G401 (cell line): ENCODE measurements at regions not wholly inside any gene's neighbourhood (a gene's known extent, or its start where the extent isn't known, plus 50 kb on each side); places are given as distances from the start of the nearest gene placed in this dataset.
"Not testable (repeated sequence)": the region's sequence is repeated elsewhere in the genome, so short reads cannot be mapped to it uniquely, and the experiment has no call there.

Experiments
- DNase-seq: peaks from one replicate; pipeline ENCODE4 v3.0.0-alpha.2; 2015; ENCODE audit warnings: low spot score
- in situ Hi-C: cut with HindIII; loops from 2 replicates; pipeline ENCODE4 v1.10.0; 2016; ENCODE audit warnings: low sequenced_read_pairs, mixed read lengths

DNA sequence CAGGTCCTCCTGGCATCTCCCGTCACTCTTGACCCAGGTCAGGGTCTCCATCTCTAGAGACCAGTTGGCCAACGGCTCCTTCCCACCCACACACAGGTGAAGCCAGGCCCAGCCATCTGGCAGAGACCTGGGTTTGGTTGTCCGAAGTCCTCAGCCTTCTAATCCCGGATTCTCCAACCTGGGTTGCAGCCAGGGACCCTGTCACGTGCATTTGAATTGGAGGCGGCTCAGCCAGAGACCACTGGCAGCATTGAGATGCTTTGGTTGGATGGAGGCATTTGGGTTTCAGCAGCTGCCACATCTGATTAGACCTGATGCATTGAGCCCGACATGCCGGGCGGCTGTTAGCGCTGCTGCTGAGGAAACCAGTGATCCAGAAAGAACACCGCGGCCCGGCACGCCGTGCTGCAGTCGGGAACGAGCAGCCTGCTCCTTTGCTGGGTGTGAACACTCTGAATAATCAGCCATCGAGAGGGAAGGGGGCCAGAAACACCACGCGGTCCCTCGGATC is 163.2 kb downstream of the BRD1 start:
- in situ Hi-C loops: no loop called here
- DNase-seq: peak; percentile 57

DNA sequence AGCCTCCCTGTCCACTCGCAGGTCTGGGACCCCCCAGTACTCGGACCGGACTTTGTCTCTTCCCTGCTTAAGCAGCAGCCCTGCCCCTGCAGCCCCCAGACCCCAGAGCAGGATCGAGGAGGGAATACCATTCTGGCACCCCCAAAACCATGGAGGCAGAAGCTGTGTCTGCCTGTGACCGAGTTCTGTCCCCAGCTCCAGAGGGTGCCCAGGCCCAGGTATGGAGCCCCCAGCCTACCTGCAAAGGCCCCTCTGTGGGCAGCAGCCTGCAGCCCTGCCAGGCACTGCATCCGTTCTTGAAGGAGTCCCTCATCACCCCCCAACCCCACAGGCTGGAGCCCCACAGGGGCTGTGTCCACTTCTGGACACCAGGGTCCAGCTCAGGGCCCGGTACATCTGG is 163.8 kb downstream of the BRD1 start:
- no peak for DNase-seq
- in situ Hi-C loops: no loop called here

DNA sequence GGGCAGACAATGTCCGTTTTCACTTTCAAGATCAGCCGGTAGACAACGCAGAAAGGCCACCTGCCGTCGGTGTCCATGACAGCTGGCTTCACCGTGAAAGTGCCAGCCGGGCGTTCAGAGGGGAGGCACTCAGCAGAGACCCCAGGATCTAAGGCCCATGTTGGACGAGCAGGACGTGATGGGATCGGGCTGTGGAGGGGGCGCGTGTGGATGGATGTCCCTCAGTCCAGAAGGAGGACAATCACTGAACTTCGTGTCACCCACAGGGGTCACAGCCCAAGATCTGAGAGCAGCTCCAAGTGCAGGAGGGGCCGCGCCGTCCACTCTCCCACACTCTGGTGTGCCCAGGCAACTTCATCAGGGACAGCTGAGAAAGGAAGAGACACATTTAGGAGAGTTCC is 164.4 kb downstream of the BRD1 start:
- in situ Hi-C loops: no loop called here
- no peak for DNase-seq

DNA sequence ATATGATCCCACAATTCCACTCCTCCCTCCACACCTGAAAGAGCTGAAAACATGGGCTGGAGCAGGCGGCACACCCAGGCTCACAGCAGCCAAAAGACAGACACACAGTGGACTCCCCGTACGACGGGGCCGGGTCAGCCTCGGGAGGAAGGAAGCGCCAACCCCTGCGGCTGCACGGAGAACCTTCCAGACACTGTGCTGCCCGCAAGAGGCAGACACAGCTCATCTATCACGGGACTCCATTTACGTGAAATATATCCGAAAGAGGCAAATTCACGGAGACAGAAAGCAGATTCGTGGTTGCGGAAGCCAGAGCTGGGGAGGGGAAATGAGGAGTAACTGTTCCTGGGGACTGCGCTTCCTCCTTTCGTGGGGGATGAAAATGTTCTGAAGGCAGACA is 165.0 kb downstream of the BRD1 start:
- no peak for DNase-seq
- in situ Hi-C loops: no loop called here

DNA sequence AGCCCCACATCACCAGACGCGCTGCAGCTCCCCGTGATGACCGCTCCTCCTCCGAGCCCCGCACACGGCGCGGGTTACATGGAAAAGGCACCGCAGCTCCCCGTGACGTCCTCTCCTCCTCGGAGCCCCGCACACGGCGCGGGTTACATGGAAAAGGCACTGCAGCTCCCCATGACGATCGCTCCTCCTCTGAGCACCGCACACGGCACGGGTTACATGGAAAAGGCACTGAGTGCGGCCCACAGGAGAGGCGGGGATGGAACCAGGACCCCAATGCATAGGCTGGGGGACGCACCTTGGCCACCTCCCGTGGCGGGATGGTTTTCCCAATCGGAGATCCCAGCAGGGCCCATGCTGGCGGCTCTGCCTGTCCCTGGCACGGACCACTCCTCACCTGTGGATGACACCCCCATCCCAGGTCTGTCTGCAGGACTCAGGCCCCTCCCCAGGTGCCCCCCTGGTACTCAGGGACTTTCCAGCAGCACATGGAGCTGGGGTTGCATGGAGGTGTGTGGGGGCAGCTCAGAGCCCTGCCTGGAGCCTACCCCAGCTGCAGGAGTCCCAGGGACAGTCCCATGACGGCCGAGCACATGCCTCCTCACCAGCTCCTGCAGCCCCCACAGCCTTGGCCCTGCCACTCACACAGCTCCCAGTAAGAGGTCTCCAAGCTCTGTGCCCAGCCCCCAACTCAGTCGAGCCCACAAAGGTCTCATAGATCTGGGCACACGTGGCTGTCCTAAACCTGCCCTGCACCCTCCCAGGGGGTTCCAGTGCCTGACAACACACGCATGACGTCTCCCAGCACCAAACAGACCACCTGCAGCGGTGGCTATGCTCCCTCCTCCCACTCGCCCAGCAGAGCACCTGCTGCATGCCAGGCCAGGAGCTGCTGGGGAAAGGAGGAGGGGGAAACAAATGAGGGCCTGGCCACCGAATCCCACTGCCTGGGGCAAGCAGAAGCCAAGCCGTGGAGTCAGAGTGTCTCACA is 166.6 kb downstream of the BRD1 start:
- DNase-seq: no peak
- in situ Hi-C loops: no loop called here

DNA sequence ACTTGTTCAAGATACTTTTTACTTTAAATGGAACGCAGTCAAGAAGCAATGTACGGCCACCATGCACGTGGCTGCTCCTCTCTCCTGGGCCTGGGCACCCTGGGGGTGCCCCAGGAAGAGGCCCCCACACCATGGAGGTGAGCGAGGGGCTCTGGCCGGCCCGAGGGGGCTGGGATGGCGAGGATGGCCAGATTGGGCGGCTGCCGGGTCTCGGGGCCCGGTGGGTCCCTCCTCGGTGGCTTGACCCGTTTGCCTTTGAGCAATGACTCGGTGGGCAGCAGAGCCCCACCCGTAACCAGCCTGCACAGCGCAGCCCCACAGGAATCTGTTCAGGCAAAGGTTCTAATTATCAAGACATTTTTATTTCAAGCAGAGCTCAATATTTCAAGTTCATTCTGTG is 167.4 kb downstream of the BRD1 start:
- in situ Hi-C loops: no loop called here
- no peak for DNase-seq

DNA sequence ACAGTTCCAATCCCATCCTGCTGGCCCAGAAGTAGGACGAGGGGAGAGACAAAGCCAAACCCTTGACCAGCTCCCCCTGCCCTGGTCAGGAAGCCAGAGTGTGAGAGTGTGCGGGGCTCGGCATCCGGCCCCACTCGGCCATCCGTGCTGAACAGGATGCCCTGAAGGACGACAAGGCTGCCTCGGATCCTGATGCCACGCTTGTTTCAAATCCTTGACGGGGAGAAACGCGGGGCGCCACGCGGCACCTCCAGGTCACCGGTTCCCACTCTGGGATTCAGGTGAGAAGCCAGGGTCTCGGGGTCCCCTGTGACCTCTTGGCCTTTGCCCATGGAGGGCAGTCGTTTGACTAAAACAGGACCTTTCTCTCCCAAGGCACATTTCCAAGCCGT is 167.8 kb downstream of the BRD1 start:
- DNase-seq: no peak
- in situ Hi-C loops: no loop called here

DNA sequence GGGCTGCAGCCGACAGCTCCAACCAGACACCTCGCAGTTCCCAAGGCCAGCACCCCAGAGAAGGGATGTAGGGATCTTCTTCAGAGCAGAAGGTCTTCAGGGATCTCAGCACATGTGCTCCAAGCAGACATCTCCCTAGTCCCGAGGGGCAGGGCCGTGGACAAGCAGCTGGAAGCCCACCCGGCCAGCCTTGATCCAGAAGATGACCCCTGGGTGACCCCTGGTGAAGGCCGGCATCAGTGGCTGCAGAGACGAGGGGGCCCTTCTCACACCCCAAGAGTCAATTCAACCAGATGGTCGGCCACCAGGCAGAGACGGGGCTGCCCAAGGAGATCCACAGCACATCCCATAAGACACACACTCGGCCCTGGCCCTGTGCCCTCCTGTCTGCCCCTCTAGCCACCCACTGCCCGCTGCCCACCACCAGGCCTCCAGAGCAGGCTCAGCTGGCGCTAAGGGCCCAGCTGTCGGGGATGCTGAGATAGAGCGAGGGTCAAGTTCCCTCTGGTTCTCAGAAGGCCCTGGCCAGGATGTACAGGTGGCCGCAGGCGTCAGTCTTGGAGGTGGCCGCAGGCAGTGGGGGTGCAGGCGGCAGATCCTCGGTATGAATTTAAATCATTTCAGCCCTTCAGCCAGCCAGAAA is 168.3 kb downstream of the BRD1 start:
- no peak for DNase-seq
- in situ Hi-C loops: no loop called here

DNA sequence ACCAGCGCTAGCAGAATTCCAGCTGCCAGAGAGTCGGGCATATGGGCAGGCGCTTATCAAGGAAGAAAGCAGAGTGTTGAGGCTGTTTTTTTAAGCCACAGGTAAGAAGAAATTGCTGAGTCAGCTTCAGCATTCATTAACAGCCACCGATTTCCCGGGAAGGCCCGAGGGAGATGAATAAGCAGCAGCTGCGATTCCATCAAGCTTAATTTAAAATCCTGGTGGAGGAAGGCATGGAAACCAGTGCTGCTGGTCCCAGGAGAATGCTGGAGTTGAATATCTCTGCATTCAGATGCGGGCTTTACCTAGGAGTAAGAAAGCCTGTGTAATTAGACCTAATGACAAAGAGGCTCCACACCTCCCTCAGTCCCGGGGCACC is 168.8 kb downstream of the BRD1 start:
- in situ Hi-C loops: no loop called here
- no peak for DNase-seq

DNA sequence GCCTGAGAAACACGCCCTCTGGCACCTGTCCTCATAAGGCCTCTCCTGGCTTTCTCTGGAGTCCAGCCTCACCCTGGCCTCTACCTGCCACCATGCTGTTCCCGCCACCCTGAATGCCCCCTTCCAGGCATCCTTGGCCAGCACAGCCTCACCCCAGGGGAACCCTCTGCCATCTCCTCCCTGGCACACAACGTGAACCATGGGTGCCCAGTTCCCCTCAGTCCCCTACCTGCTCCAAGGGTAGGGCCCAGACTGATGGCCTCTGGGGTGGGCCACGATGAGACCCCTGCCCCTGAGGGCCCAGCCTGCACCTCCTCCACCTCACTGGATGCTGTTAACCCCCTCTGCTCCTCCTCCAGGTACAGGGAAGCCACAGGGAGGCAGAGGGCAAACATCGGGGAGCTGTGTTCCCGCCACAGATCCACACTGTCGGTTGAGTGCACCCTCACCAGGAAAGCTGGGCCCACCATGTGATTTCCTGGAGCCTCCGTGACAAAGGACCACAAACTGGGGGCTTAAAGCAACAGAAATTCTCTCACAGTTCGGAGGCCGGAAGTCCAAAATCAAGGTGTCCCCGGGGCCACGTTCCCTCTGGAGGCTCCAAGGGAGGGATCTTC is 169.6 kb downstream of the BRD1 start:
- no peak for DNase-seq
- in situ Hi-C loops: no loop called here

DNA sequence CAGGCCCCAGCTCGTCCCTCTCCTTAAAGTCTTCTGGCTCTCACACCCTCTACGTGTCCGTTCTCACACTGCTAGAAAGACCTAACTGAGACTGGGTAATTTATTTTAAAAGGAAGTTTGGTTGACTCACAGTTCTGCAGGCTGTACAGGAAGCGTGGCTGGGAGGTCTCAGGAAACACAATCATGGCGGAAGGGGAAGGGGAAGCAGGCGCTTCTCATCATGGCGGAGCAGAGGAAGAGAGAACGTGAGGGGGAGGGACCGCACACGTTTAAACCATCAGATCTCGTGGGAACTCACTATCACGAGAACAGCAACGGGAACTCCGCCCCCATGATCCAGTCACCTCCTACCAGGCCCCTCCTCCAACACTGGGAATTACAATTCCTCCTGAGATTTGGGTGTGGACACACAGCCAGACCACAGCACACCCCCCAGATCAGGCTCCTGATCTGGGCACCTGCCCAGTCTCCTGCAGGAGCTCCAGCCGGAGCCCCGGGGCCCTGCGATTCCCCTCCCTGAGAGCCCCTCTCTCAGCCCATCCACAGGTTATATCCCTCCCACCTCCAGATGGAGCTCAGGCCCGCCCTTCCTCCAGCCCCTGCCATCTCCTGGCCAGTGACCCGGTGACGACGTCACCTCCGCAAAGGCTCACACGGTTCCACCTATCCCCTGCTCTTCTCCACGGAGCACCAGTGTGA is 170.2 kb downstream of the BRD1 start:
- in situ Hi-C loops: no loop called here
- DNase-seq: no peak

DNA sequence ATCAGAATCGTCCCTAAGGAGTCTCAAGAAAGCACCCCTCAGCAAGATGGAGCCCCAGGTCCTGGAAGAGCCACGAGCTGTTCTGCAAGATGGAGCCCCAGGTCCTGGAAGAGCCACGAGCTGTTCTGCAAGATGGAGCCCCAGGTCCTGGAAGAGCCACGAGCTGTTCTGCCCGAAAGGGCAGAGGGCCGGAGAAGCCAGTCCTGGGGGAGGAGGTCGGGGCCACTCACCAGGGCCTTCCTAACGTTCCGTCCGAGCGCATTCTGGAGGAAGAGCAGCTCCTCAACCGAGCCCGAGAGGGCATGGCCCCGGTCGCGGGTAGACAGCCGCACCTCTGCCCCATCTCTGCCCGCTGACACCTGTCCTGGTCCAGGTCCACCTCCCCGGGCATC is 170.8 kb downstream of the BRD1 start:
- in situ Hi-C loops, DNase-seq: not testable (repeated sequence)

DNA sequence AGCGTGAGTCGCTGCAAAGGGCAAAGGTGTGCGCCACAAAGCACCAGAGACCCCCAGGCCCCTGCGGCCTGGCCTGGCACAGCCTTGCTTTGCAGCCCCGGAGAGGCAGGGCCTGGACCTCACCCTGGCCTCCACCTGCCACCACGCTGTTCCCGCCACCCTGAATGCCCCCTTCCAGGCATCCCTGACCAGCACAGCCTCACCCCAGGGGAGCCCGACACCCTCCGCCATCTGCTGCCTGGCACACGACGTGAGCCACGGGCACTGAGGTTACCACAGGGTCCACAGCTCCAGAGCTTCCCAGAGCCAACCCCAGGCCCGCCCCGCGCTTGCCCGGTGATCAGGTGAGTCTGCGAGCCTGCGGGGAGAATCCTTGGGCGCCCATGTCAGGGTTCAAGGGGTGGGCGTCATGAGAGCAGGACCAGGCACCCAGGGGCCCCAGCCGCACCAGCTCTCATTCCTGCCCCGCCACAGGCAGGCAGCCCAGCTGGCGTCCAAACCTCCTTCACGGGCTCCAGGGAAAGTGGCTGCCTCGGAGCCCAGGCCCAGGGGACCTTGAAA is 171.3 kb downstream of the BRD1 start:
- DNase-seq: no peak
- in situ Hi-C loops: no loop called here

DNA sequence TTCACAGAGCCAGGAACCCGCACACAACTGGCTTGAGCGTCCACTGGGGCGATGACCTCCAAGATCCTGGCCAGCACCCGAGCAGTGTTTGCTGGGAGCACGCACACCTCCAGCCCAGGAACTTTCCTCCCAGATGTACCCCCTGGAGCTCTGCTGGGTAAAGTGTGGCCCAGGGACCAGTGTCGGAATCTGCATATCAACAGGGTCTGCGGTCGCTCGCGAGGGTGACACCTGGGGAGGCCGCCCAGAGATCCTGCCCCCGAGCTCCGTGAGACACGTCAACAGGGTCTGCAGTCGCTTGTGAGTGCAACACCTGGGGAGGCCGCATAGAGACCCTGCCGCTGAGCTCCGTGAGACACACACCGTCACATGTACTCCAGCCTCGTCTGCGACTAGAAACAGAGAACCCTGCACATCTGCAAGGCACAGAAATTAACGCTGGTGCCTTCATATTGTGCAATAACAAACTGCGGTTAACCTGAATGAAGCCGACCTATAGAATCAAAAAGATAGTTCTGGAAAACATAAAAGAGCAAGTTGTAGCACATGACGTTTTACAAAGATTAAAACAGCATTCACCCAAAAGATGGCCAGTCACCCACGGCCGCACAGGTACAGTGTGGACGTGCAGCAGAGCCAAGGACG is 172.4 kb downstream of the BRD1 start:
- DNase-seq: no peak
- in situ Hi-C loops: no loop called here

DNA sequence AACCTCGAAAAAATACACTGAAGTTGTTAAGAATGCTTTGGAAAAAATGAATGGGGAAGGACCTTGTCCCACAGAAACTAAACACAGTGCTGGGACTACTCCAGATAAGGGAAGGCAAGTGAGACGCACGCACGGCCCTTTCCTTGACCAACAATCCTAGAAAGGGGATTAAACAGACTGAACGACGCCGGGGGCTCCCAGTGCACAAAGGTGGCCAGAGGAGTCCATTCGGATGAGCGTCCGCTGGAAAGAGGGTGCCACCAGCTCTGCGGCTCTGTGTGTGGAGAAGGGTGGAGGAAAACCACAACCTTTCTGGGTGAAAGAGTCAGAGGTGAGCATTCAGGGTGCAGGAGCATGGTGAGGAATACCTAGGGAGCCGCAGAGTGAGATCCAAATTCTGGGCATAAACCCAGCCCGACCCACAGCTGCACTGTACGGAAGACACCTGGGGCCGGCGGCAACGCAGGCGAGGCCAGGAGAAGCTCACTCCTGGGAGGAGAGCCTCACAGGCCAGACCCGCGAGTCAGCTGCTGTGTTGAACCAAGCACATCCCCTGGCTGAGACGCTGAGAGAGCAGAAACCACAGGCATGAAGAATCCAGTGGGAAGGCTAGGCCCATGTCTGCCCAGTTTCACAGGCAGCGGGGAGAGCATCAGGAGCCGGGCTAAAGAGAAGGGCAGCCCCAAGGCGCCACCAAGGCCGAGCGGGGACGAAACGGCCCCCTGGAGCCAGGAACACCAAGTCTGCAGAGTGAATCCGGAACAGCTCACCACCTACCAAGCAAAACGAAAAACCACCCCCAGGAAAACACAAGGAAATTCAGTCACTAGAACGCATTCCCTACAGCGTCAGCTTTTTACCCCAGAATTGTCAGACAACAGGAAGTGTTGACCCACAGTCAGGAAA is 177.1 kb downstream of the BRD1 start:
- in situ Hi-C loops: no loop called here
- DNase-seq: no peak

DNA sequence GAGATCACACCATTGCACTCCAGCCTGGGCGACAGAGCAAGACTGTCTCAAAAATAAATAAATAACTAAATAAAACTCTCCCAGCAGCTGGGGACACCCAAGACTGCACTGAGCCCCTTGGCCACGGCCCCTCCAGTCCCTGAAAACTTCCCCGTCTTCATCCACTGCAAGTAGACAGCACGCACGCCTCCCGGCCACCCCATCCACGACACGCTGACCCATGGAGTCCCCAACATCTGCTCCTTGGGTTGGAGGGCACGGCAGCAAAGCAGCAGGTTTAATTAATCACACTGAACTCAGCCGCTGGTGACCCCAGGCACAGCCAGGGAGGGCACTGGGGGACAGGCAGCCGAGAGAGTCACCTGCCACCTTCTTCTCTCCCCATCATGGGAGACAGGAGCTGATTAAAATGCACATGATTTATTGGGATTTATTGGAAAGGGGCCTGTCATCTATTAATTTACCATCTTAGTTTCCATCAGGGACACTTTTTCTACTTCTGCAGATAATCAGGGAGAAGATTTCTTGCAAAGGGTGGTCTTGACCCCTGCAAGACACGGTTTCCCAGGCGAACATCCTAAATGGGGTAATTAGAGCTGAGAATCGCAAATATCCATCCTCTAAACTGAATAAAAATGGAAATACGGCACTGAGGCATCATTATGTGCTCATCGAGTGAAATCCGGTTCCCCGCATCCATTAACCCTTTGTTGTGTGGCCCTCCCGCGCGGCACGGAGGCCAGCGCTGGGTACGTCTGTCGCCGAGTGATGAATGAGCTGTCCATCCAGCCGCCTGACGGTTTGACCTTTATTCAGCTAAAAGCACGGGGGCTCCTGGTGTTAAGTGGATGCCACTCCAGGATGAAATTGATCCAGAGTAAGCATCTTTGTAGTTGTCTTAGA is 178.3 kb downstream of the BRD1 start:
- in situ Hi-C loops: no loop called here
- no peak for DNase-seq

DNA sequence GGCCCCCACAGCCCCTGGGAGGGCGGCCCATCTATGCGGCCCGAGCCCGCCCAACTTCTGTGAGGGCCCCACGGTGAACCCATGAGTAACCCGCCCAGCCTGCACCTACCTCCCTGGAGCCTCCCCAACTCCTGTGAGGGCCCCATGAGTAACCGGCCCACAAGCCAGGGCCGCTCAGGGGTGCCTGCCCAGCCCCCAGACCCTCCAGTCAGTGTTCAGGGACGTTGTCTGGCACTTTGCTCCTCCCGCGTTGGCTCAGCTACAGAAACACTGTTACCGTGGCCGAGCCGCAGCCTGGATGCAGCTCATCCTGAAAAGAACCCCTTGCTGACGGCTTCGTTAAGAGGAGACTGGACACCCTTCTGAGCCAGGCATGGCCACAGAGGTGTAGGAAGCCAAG is 179.6 kb downstream of the BRD1 start:
- in situ Hi-C loops: no loop called here
- DNase-seq: no peak
